HG02973 (cell line): ENCODE measurements at regions not wholly inside any gene's neighbourhood (a gene's known extent, or its start where the extent isn't known, plus 50 kb on each side); places are given as distances from the start of the nearest gene placed in this dataset.
"Not testable (repeated sequence)": the region's sequence is repeated elsewhere in the genome, so short reads cannot be mapped to it uniquely, and the experiment has no call there.

Experiments
- ATAC-seq: cut with Tn5 transposase; IDR thresholded peaks from one replicate; pipeline ENCODE4 v1.9.1; 2021; ENCODE audit warnings: moderate library complexity; ENCODE audit not compliant: unreplicated experiment

DNA sequence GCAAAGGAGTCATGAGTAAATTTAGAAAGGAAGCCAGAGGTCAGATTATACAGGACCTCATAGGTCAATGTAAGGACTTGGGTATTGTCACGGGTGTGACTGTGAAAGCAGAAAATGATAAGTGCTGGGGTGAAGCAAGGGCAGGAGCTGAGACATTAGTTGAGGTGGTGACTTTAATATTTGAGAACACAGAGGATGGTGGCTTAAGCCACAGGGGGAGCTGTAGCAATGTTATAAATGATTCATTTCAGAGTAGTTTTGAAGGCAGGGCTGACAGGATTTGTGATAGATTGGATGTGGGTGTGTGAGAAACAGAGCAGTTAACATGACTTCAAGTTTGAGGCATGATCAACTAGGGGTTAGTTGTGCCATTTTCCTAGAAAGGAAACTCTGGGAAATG, 659.9 kb downstream of the EPM2A start:
- no peak for ATAC-seq

DNA sequence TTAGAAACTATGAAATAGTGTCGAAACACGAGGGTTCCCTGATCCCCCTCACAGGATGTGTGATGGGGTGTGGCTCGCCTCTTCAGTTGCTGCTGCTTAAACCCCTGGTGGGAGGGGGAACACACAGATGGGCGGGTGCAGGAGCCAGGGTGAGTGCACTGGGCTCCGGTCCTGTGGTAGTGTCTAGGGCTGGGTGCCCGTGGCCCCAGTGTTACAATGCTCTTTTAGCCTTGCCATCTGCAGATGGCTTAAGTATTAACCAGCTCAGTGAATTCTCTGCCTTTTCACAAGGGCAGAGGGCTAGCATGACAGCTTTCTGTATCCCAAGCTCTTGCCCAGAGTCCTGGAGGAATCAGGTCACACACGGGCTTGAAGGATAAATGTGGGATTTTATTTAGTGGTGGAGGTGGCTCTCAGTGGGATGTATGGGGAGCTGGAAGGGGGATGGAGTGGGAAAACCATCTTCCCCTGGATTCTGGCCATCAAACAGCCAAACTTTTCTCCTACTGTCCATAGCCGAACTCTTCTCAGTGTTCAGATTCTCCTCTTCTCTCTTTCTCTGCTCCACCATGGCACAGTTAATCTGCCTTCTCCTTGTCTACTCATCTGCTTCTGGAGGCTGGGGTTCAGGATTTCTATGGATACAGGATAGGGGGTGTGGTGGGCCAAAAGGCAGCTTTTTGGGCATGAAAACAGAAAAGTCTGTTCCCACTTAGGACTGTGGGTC, 659.0 kb downstream of the EPM2A start:
- no peak for ATAC-seq

DNA sequence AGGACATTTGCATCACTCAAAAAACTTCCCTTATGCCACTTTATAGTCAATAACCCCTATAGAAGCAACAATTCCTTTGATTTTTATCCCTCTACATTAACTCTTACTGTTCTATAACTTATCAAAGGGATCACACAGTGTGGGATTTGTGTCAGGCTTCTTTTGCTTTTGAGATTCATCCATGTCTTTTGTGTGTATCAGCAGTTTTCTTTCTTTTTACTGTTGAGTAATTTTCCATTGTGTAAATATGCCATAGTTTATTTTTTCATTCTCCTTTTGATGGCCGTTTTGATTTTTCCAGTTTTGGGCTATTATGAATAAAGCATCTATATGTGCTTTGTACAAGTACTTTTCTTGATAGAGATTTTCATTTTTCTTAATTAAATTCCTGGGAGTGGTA, 657.9 kb downstream of the EPM2A start:
- no peak for ATAC-seq

DNA sequence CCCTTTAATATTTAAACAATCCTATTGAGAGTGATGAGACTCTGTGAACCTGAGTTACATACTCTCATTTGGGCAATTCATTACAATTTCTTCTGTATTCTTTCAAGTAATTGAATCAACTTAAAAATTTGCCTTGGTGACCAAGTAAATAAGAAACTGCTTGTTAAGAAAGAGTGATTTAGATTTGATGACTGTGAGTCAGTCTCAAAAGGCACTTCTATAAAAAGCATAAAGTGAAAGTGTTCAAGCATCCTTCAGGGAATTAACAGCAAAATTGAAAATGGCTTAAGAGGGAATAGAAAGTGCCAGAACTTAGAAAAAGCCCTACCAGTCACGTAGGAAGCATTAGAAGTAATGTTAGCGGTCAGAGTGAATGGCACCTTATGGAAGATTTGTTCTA, 654.7 kb downstream of the EPM2A start:
- no peak for ATAC-seq

DNA sequence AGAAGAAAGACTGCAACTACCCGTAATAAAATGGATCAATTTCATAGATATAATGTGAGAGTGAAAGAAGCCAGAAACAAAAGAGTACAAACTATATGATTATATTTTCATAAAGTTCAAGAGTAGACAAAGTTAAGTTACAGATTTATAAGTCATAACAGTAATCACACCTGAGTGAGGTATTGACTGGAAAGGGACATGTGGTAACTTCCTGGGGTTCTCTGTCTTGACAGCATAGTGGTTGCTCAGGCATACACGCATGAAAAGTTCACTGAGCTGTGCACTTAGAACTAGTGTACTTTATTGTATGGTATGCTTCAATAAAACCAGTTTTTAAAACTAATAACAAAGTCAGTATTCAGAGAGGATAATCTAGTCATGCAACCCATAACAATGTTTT, 653.6 kb downstream of the EPM2A start:
- ATAC-seq, result no peak

DNA sequence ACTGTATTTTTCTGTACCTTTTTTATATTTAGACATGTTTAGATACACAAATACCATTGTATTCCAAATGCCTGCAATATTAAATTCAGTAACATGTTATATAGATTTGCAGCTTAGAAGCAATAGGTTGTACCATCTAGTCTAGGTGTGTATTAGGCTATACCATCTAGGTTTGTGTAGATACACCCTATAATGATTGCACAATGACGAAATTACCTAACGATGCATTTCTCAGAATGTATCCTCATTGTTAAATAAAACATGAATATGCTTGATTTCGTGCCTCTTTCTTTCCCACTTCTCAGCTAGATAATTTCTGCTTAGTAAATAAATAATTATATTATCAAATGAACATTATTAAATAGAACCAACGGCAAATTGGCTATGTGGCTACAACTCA, 653.0 kb downstream of the EPM2A start:
- no peak for ATAC-seq

DNA sequence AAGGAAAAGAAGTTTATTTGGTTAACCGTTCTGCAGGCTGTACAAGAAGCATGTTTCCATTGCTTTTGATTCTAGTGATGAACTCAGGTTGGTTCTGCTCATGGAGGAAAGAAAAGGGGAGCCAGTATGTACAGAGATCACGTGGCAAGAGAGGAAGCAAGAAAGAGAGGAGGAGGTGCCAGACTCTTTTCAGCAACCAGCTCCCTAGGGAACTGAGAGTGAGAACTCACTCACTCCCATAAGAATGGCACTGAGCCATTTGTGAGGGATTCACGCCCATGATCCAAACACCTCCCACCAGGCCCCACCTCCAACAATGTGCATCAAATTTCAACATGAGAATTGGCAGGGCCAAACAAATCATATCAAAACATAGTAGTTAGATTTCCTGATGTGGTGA, 649.1 kb downstream of the EPM2A start:
- no peak for ATAC-seq

DNA sequence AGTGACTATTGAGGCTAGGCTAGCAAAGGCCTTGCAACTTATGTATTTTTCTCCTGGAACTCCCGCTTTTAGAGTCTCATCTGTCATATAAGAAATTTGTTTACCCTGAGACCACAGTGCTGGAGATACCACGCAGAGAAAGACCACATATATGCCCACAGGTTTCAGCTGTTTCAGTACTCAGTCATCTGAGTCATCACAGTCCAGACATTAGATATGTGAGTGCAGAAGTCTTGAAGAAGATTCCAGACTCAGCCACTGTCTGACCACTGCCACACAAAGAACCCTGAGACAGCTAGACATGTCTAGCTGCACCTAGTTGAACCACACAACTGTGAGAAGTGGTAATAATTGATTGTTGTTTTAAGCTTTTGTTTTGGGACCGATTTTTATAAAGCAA, 648.3 kb downstream of the EPM2A start:
- ATAC-seq, result no peak

DNA sequence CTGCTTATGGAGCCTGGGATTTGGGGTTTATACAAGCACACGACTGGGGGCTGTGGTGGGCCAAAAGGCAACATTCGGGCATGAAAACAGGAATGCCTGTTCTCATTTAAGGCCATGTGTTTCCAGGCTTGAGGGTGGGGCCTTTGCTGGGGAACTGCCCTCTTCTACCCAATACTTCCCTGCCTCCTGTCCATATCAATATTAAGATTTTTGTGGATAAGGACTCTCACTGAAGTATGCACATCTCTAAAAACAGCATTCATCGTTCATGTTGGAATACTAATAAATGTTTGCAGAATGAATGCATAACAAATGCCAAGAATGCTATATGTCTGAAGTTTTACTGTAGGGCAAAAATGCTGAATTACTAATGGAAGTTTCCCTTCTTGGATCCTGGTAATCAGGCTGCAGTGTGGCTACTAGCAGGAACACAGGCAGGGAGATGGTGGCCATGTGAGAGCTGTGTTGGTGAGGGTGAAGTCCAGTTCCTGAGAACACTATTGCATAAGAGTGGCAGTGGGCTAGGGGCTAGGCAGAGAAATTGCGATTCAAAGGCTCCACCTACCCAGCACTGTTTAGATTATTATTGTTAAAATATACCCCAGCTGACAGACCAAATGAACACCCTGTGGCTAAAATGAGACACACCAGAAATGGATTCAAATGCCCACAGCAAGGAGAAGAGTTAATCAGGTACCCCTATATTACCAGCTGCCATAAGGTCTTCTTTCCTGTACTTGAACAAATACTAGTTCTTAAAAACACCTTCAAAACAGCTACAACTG, 644.3 kb downstream of the EPM2A start:
- ATAC-seq, result no peak

DNA sequence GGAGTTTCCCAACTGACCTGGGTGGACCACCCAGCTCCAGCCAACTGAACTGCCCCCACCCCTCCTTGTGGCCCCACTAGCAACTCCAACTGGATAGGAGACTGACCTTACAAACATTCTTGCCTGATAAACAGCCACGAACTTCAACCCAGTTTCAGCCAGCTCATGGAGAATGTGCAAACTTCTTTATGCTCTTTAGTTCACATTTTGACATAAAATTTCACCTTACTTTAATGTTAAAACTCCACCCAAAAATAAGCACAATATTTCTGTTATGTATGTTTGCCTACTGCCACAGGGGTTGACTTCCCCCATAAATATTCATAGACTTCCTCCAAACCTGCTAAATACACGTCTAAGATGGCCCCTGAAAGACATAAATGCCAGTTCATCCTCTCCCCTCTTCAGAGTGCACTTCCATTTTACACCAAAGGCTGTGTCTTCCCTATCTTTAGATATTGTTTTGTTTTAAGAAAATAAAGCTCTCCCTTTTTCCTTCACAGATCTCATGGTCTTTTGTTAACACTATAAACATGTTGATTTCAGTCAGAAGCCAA, 643.7 kb downstream of the EPM2A start:
- no peak for ATAC-seq

DNA sequence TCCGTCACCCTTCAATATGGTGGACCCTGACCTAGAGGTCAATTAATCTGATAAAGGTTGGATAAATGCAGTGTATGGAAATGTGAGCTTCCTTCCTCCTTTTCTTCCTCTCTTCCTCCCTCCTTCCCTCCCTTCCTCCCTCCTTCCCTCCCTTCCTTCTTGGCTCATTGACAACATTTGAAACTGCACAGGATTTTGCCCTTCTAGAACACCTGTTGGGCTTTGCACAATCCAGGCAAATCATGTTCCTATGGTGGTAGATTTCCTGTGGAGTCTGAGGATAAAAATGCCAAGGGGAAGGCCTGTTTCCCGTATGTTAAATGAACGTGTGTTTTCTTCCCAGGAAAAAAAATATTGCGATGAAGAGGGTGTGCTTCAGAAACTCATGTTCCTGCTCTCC, 642.8 kb downstream of the EPM2A start:
- no peak for ATAC-seq

DNA sequence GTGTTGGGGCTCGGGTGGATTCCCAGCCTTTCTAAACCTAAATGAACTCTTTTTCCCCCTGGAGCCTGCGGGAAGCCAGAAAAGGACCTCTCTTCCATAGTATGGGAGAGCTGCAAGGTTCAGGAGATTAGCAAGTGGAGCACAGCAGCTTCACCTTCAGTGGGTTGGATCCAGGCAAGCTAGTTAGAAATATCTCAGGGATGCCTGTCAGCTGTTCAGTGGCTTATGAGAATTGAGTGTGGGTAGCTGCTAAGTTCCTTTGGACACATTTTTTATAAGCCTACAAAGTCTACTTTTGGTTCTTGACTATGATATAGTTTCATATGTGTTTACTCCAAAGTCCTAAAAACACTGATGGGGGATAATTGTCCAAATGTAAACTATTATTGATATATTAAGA, 642.1 kb downstream of the EPM2A start:
- ATAC-seq, result no peak

DNA sequence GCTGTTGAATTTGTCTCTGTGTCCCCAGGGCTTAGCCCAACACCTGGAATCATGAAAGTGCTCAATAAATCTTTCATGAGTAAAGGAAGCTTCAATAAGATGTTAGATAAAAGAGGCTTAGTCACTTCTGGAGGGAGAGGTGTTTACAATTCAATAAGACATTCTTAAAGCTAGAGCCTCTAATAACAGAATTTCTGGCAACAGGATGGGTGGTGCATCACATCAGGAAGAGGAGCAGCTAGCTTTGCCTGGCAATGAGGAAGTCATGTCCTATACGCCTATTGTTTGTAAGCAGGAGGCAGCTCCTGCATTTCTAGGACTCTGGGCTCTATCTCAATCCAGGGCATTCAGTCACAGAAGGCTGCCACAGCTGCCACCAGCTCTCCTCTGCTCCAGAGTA, 638.5 kb downstream of the EPM2A start:
- ATAC-seq, result no peak

DNA sequence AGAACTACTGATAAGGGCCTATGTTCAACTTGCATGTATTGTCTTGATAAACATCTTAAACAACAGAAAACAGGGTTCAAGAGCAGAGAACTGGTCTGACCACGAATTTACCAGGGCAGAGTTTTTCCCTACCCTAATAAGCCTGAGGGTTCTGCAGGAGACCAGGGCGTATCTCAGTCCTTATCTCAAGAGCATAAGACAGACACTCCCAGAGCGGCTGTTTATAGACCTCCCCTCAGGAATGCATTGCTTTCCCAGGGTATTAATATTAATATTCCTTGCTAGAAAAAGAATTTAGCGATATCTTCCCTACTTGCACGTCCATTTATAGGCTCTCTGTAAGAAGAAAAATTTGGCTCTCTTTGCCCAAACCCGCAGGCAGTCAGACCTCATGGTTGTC, 637.2 kb downstream of the EPM2A start:
- ATAC-seq, result not testable (repeated sequence)

DNA sequence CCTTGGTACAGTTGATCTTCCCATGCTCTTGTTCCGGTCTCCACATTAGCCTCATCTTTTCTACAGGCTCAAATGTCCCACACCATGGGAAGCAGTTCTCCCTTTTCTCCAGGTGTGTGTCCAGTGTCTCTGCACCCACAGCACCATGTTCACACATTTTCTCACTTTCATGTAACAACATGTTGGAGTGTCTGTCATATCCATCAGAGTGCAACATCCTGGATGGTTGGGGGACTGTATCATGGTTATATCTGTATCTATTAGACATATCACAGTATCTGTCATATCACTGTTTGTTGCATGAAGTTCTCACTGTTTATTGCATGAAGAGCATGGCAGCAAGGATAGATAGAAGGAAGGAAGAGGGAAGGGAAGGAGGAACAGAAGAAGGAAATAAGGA, 635.6 kb downstream of the EPM2A start:
- ATAC-seq, result no peak

DNA sequence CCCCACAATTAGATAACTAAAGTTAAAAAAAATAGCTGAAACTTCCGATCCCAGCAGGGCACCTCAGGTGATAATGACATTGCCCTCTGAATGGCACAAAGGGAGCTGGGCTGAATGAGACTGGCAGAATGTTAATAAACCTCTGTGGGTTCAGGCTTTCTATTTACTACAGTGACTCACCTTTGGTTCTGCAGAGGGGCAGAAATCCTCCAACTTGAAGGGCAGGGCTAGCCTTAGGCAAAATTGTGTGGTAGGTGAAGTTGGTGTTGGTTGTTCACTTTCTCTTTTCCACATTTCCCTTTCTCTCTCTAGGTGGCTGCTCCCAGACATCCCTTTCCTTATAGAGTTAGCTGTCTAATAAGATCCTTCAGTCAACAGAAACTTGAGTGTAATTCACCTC, 625.2 kb downstream of the EPM2A start:
- no peak for ATAC-seq

DNA sequence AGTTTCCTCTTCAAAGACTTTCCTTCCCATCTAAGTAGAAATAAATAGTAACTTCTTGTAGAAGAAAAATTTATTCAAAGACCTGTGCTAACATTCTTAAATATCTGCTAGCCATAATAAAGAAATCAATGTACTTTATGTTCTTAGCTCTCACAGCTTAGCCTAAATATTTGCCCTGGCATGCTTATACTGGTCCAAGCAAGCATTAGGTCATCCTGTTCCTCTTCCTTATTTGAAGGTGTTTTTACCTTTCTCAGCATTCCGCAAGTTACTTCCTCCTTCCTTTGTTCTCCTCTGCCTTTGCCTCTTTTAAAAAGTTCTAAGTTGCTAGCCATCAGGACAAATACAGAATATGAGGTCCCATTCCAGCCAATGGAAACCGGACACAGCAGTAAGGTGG, 623.9 kb downstream of the EPM2A start:
- not testable (repeated sequence) for ATAC-seq

DNA sequence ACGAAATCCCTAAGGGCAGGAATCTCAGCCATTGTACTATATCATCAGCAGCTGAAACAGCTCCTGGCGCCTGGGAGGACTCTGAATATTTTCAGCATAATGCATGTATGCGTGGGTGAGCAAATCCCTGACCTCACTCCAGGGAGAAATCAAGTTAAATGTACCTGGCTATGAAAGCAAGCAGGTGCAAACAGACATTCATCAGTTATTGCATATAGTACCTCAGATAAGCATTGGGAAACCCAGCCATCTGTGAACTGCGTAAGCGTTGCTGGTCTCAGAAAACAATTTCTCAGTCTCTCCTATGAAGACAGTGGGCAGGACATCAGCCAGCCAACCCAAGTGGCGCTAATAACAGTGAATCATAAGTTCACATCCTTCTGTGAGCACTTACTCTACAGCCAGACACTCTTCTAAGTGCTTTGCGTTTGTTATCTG, 622.6 kb downstream of the EPM2A start:
- no peak for ATAC-seq

DNA sequence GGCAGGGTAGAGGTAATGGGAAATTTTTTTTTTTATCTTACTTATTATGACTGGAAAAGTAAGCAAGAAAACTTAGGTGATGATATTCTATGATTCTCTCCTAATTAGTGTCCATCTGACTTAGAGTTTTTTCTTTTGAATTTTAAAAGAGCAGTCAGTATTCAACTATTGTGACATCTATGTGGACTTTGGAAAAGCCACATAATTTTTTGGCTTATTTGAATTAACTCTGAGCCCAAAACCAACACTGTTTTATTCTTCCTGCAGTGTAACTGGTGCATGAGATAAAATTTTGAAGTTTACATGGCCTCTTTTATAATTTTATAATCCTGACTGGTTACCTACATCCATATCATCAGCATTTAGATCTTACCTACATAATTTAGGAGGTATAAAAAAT, 619.7 kb downstream of the EPM2A start:
- ATAC-seq, result no peak

DNA sequence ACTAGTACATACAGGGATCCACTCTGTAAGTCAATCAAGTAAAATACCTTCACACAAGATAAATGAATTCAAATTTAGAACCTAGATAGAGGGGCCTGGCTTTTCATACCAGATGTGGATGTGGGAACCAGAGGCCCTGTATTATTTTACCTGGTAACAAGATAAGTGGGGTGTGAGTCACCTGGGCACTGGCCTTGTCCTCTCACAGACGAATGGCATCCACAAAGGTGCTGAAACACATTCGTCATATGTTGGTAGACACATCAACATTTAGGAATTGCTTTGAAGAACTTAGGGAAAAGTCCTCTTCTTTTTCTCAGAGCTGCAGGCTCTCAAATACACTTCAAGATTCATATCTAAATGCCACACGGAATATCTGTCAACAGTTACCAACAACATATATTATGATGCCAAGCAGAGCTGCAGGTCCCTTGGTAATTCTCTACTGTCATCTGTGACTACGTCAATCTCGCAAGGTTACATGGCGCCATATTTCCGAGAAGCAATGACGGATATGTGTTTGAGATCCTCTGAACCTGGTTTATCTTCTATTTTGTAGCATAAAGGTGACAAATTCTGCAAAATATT, 618.6 kb downstream of the EPM2A start:
- ATAC-seq, result no peak

DNA sequence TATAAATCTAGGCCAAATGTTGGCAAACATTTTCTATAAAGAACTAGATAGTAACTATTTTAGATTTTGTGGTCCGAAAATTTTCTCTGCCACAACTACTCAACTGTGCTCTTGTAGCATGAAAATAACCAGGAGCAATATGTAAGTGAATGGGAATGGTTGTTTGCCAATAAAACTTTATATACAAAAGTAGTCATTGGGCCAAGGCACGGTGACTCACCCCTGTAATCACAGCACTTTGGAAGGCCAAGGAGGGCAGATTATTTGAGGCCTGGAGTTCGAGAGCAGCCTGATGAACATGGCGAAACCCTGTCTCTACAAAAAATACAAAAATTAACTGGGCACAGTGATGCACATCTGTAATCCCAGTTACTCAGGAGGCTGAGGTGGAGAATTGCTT, 617.1 kb downstream of the EPM2A start:
- ATAC-seq, result no peak

DNA sequence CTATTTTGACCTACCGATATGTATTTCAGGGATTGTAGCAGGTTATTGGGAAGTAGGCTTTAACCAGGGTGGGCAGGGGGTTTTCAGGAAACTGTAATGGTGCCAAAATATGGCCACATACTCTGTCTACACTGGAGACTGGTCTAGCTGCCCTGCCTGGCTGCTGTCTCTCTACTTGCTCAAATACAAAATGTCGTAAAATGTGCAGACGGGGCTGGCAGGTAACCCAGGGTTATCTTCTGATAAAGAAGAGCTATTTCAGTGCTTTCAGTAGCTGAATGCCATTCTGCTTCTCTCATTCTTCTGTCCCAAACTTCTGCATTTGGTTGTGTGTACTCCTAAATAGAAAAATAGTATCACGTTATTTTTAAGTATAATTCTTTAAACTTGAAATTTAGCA, 616.2 kb downstream of the EPM2A start:
- no peak for ATAC-seq
